ENCODE measurements at regions not wholly inside any gene's neighbourhood (a gene's known extent, or its start where the extent isn't known, plus 50 kb on each side); places are given as distances from the start of the nearest gene placed in this dataset.
"Not testable (repeated sequence)": the region's sequence is repeated elsewhere in the genome, so short reads cannot be mapped to it uniquely, and the experiment has no call there.

DNA sequence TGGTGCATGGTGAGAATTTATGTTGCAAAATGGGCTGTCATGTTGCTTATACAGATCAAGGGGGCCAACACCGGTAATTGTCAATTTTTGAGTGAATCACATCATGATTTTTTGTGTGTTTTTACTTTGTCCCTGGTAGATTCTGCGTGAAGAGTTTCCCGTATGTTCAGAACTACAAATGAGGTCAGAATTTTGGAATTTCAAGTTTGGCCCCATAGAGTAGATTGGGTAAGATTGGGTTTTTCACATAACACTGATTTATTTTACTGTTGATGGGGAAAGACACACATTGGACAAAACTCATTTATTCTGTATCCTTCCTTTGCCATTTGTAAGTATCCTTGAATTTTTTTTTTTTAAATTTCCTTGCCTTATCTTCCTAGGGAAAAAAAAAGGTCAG is 158.5 kb upstream of the MXRA5 start:
- DNase-seq, result no peak

DNA sequence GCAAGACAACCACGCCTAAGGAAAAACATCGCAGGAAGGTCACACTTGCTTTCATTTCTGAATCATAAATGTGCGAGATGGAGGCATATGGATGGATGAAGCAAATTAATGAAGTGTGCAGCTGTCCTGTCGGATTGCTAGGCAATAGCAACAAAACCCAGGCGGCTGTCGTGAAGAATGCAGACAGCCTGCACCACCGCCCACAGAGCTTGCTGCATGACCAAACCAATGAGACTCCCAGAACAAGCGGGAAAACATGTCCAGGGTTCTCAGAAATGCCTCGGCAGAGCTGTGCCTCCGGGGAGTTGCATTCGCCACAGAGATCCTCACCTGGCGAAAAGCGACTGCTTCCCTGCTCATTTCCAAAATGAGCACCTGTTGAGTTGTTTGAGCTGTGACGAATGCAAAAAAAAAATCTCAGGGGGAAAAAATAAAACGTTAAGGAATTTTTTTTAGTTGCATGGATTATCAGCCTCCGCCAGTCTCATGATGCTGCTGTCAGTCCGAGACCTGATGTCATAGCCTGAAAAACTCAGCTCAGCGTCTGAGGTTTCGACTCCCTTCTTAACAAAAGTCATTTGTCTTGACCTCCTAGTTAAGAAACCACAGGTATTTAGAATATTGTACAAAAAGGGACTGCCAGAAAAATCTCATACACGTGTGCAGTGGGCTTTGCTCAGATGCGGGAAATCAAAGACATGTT is 155.5 kb upstream of the MXRA5 start:
- peak; percentile 70 for DNase-seq

DNA sequence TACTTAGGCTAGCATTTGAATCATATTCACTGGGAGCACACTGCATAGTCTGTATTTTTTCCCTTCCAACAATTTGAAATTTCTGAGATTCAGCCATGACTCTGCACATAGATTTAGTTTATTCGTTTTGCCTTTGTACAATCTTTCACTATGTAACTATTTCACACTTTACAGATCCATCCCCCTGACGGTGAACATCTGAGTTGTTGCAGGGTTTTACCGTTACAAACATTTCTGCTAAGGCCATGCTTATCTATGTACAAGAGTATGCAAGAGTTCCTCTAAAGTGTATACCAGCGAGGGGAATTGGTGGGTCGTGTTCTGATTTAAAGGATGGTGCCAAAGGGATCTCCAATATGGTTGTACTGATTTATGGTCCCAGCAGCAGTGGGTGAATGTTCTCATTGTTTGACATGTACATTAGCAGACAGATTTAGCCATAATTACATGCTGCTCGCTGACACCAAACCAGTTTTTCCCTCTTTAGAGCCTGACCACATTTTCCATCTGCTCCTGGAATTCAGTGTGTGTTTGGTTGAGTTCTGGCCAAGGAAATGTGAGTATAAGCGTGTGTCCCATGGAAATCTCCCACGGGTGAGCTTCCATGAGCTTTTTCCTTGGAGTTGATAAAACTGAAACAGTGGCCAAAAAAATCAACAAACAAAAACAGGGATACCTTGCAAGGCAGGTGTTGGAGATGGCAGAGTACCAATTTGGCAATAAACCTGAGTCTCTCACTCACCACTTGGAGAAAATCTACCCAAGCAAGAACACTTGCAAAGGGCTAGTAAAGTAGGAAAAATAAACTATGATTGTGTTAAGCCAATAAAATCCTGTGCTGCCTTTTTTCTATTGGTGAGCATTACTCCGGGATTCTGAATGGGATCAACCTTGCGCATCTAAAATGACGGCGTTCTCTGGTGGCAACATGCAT is 149.7 kb upstream of the MXRA5 start:
- DNase-seq, result not testable (repeated sequence)

DNA sequence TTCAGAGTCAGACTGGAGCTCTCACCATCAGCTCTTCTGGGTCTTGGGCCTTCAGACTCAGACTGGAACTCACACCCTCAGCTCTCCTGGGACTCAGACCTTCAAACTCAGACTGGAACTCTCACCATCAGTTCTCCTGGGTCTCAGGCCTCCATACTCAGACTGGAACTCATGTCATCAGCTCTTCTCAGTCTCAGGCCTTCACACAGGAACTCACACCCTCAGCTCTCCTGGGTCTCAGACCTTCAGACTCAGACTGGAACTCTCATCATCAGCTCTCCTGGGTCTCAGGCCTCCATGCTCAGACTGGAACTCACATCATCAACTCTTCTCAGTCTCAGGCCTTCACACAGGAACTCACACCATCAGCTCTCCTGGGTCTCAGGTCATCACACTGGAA is 147.2 kb upstream of the MXRA5 start:
- no peak for DNase-seq

DNA sequence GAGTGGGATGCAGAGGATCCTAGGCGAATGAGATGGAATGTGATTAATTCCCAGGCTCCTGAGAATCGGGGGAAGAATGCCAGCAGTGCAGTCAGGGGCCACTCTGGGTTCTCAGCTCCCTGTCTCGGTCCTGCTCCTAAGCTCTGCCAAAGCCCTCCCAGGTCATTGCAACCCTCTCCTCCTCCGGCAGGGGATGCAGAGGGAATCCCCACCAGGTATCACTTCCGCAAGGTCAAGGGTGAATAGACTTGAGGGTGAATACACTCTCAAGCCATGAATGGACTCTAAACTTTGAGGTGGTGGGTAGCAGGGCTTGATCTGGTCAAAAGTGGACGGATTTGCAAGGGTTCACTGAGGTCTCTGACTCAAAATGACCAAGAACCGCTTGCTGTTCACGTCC is 139.3 kb upstream of the MXRA5 start:
- DNase-seq, result no peak

DNA sequence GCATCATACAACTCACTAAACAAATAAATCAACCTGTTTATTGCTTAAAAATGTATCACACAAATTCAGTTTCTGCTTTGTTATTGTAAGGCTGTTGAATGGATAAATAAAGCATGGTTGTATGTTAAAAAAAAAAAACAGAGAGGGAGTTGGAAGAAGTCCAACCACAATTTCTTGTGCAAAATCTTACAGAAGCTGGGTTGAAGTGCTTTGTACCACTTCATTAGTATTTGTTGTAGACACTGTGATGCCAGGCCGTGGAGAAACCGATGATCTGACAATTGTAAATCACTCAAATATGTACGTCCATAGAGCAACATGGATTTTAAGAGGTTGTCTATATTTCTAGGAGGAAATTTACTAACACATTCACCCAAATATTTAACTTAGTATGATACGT is 132.6 kb upstream of the MXRA5 start:
- no peak for DNase-seq

DNA sequence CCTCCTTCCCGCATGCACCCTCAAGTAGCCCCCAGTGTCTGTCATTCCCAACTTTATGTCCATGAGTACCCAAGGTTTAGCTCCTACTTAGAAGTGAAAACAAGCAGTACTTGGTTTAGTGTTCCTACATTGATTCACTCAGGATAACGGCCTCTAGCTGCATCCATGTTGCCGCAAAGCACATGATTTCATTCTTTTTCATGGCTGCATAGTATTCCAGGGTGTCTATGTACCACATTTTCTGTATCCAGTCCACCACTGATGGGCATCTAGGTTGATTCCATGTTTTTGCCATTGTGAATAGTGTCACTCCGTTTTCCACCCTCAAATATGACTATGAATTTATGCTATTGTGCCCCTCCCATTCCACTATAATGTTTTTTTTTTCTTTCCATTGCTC is 130.5 kb upstream of the MXRA5 start:
- no peak for DNase-seq

DNA sequence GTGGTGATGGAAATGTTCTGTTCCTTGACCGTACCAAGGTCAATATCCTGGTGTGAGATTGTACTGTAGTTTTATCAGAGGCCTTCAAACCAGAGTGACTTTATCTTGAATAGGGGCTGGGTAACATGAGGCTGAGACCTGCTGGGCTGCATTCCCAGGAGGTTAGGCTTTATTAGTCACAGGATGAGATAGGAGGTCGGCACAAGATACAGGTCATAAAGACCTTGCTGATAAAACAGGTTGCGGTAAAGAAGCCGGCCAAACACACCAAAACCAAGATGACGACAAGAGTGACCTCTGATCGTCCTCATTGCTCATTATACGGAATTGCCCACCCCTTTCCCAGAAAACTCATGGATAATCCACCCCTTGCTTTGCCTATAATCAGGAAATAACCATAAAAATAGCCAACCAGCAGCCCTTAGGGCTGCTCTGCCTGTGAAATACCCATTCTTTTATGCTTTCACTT is 123.8 kb upstream of the MXRA5 start:
- DNase-seq, result not testable (repeated sequence)

DNA sequence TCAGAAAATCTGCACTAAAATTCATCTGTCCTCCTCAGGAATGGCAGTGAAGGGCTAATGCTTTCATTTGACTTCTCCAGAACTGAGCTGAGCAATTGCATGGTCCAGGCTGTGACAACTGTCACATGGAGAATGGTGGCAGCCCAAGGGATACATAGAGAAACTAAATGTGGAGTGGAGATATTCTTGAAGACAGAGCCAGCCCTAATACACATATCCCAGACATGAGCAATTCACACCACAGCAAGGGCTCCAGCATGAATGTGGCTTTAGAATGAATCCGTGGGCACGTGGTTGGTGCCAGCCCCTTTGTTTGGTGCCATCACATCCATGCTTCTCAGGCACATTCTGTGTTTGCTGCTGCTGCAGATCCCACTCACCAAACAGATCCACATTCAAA is 121.6 kb upstream of the MXRA5 start:
- no peak for DNase-seq

DNA sequence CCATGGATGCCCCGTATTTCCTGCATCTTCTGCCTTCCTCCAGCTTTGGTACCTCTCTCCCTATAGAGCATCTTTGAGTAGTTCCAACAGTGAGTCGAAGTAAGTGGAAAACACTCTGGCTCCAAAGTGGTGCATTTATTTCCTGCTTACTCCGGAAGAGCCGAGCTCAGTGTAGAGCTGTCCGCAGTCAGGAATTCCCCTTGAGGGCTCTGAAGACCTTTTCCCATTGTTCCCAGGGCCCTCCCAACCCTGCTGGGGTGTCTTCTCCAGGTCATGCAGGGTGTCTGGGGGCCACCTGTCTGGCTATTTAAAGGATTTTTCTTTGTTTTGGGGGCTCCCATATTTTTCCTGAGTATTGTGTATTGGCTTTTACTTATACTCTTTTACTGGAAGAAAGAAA is 118.6 kb upstream of the MXRA5 start:
- DNase-seq, result no peak

DNA sequence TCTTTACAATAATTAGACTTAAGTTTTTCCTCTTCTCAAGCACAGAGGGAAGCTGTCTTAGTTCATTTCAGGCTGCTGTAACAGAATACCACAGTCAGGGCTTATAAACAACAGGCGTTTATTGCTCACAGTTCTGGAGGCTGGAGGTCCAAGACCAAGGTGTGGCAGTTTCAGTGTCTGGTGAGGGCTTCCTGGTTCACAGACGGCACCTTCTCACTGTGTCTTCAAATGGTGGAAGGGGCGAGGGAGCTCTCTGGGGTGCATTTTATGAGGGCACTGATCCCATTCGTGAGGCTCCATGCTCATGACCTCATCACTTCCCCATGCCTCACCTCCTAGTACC is 115.7 kb upstream of the MXRA5 start:
- DNase-seq, result no peak

DNA sequence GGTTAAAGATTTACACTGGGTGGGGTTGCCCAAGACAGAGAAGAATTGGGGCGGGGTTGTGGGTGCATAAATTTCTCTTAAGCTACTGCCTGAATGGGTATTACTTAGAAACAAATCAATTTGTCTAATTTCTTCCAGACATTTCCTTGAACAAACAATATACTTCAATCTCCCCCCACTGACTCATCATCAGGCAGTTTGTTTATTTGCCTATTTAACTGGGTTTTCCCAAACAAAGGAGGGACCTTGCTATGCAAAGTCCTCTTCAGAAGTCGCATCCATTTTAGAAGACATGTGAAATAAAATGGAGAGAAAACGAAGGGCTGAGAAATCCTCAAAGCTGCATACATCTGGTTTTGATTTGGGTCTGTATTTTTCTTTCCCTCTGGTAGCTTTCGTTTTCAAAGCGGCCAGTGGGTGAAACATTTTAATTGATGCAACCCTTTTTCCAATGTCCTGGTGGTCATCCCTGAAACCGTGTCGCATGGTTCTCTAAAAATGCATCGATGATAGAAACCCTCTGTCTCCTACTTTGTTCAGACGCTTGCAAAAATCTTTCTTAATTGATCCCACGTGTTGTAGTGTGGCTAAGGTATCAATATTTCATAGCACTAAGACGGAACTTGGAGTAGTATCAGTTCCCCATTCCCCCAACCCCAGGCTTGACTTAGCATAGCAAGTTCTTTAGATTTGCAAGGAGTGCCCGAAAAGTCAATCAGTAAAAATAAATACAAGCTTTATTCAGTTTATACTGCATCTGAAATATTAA is 115.1 kb upstream of the MXRA5 start:
- no peak for DNase-seq

DNA sequence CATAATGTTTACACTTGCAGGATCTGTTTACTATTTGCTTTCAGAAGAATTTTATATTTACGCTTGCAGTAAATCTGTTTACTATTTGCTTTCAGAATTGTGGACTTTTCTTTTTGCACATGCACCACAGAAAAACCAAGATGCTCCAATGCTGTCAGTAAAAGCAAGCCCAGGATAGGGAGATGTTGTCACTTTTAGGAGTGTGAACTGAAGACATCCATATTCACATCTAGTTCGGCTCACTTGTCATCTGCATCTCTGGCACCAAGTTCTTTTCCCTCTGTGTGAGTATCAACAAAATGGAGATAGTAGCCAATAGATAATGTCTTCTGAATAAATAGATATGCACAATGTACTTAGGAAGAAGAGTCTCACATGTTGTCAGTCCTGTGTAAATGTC is 109.3 kb upstream of the MXRA5 start:
- DNase-seq, result no peak

DNA sequence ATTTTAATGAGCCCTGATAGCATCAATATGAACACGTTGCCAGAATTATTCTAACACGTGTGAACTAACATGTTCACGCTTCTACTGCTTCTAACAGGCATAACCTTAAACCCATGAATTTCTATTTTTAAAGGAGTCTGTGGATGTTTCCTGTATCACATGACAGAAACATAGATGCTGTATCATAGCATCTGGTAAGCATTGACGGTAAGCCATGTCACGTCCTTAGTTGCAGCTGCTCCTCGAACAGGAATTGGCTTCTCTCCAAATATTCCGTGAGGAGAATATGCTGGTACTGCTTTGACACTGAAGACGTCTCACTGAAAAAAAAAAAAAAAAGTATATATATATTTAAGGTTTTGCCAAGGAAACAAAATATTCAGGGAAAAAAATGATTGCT is 105.1 kb upstream of the MXRA5 start:
- DNase-seq, result peak; percentile 78

DNA sequence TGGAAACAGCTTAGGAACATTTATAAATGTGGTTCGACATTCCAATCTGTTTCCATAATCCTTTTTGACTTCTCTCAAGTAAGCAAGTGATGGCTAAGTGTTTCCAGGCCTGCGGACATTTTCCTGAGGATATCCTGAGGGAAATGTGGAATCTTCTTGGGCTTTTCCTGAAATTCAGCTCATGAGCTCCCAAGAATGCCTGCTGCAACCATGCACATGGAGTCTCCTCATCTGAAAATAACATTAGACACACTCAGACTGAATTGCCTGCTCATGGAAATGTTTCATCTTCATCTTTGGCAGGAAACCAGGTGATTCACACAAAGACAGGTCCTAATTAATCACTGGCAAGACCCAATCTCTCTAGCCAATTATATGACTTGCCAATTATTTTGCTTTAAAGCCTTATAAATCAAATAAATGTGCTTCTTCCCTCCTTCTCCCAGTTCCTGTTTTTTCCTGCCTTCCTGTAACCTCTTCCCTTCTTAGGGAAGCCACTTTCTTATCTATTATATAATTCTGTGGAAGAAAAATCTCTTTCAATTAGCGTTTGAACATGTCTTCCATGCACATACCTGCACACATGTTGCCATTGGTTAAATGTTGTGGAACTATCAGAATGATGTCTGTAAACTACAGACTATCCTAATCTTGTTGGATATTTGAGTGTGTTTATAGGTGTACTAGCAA is 104.6 kb upstream of the MXRA5 start:
- DNase-seq, result peak; percentile 9

DNA sequence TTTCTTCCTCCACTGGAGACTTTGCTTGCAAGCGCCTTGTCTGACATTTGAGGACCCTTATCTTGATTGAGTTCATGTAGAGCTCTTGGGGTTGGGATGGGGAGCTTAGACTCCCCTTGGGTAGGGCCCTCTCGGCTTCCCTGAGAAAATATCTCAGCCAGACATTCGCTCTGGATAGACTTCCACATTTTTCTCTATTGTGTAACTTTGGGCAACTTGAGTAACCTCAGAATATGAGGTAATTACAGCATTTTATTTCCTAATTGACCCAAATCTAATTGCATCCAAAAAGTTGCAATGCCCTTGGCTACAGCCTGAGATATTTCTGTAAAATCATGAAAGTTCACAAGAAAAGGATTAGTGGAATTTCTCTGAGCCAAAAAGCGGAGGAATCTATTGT is 102.8 kb upstream of the MXRA5 start:
- DNase-seq, result no peak

DNA sequence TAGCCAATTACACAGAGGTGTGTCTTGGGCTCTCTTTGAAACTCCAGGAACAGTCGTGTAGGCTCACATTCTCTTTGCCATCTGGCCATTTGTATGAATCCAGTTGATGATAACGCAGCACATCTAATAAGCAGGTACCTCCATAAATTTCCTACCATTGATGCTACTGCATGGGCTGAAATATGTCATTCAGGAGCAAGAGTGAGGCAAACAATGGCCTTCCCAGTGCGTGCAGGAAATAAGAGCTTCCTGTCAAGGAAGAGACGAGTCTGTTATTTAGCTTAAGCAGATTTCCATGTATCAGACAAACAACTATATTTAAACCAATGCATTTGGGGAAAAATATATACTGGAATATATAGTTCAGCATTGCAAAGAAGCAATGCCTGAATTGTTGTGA is 102.1 kb upstream of the MXRA5 start:
- DNase-seq, result no peak

DNA sequence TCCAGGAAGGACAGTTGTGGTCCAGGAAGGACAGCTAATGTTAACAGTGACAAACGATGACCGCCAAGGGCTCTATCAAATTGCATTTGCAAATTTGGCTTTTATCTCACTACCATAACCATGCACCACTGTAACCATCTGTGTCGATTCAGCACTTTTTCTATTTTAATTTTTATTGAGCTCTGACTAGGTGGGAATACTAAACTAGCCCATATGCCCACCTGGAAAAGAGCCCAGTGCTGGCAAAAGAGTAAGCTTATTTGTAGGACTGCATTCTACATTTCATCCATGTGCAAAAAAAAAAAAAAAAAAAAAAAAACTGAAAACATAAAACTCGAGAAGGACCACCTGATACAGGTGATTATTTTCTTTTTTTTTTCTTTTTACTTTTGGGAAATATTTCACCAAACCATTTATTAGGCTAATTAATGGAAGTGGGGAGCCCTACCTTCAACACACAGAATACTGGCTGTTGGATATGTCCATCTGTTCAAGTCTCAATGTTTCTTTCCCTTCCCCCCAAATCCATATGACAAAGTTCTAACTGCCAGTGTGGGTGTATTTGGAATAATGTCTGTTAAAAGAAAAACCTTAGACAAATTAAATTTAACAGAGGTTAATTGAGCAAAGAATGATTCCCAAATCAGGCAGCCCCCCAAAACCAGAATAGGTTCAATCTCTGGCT is 99.5 kb upstream of the MXRA5 start:
- peak; percentile 79 for DNase-seq

DNA sequence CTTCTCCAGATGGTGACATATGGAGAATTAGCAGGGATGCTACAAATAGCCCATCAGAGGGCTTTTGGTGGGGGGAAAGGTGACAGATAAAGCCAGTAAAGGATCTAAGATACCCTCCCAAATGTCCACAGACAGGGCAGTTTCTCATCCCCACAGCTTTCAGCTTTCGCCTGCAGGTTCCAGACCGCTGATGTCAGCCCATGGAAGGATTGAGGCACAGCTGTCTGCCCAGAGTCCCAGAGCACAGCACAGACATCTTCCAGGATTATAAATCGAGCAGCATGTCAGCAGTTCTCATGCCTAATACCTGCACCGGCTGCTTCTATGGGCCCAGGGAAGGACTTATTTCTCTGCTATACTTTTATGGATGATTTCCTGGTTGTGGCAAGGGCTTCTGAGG is 96.7 kb upstream of the MXRA5 start:
- peak; percentile 78 for DNase-seq

DNA sequence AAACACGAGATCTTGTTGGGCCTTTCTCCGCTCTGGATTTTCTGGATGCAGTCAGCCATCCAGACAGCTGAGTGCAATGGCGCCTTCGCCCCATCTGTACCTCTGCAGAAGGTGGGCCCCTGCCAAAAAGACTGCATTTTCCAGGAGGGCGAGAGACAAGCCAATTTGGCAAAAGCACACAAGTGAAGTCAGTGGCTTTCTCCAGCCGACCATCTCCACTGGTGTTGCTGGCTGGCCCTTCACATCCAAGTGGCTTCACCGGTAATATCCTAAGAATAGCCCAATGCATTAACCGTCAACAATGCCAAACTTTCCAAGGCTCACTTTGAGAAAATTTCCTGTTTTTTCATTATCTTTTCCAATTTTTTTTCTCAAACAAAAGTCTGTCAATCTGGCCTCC is 96.2 kb upstream of the MXRA5 start:
- peak; percentile 59 for DNase-seq

DNA sequence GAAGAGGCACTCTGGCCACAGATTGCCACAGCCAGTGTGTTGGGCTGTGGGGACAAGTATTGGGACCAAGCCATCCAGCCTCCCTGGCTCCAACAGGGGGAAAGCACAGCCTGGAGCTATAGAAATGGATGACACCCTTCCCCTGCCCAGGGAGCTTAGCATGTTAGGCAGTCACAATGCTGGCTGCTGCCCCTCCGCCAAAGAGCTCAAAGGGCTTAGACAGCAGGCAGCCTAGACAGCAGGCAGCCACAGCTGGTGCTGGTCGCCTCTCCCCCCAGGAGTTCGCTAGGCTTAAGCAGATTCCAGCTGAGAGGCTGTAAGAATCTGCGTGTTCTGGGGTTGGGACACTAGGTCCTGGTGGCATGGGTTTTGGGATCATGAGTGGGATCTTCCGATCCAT is 94.5 kb upstream of the MXRA5 start:
- DNase-seq, result no peak

DNA sequence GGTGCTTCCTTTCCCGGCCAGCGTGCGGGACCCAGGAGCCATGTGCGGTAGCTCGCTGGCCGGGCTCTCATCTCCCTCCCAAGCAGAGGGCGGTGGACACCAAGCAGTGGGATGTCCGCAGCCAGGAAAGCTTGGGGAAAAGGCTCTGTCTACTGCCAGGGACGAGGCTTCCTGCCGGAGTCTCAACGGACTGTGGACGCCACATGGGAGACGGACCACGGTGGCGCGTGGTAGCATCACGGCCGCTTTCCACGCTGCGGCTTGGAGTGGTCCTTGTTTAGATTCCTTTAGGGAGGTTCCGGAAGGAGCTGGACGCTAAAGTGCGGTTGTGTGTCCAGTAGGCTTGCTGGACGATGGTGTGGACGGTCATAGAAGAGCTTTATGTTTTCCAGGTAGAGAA is 89.5 kb upstream of the MXRA5 start:
- not testable (repeated sequence) for DNase-seq

Measured in NCI-H2171 treated with DMSO at 0.1 percent for 48 hours (cell line).